IMR-90 (cell line): ENCODE measurements at regions not wholly inside any gene's neighbourhood (a gene's known extent, or its start where the extent isn't known, plus 50 kb on each side); places are given as distances from the start of the nearest gene placed in this dataset.

Source experiments
- ATAC-seq: fragments of 200-7000 bp; cut with Tn5 transposase; 2 replicates; pipeline ENCODE4 v1.9.1; 2020; ENCODE audit warnings: low read depth, mild to moderate bottlenecking, moderate library complexity
- BruUV-seq: library from RNA; stranded (reverse); fragments of 400-500 nt; replicated peaks from 2 replicates; lab custom pipeline; 2021; lab: Mats Ljungman, UMichigan
- CTCF ChIA-PET: fragments of 300-600 bp; formaldehyde crosslinking; extraction: SDS; loops from one replicate; lab custom pipeline; 2021; ENCODE audit warnings: antibody characterized with exemption; lab: Yijun Ruan, JAX
- POLR2A ChIA-PET: fragments of 300-600 bp; sonication (Branson Sonifier 250); formaldehyde crosslinking; loops from one replicate; lab custom pipeline; 2022; ENCODE audit warnings: antibody characterized with exemption; ENCODE audit not compliant: unreplicated experiment; lab: Charles Lee
- DNase-seq: peaks from one replicate; pipeline ENCODE4 v3.0.0; 2013
- H2AFZ ChIP-seq: replicated peaks from 2 replicates; pipeline ENCODE3; 2013; ENCODE audit warnings: low read length, mild to moderate bottlenecking; ENCODE audit not compliant: poor library complexity
- H2AK5ac ChIP-seq: 2 replicates; pipeline ENCODE4 v1.6.1; 2013; ENCODE audit warnings: low read depth, low read length, inconsistent platforms
- H2AK9ac ChIP-seq: replicated peaks from 2 replicates; pipeline ENCODE3; 2013; ENCODE audit warnings: mild to moderate bottlenecking, low read depth, low read length, moderate library complexity; ENCODE audit not compliant: poor library complexity
- H2BK120ac ChIP-seq: 2 replicates; pipeline ENCODE4 v1.6.1; 2013; ENCODE audit warnings: low read depth, low read length, inconsistent platforms
- H2BK15ac ChIP-seq: 3 replicates; pipeline ENCODE4 v1.6.1; 2013; ENCODE audit warnings: low read depth, low read length, inconsistent platforms
- H2BK20ac ChIP-seq: 2 replicates; pipeline ENCODE4 v1.6.1; 2013; ENCODE audit warnings: low read depth, mild to moderate bottlenecking, inconsistent platforms, low read length, moderate library complexity
- H2BK5ac ChIP-seq: 2 replicates; pipeline ENCODE4 v1.6.1; 2013; ENCODE audit warnings: mild to moderate bottlenecking, low read depth, low read length, inconsistent platforms; ENCODE audit not compliant: poor library complexity, severe bottlenecking
- H3K14ac ChIP-seq: replicated peaks from 2 replicates; pipeline ENCODE4 v1.6.1; 2013; ENCODE audit warnings: low read depth, low read length, inconsistent platforms
- H3K18ac ChIP-seq: 2 replicates; pipeline ENCODE4 v1.6.1; 2013; ENCODE audit warnings: low read depth, low read length, control low read depth
- H3K23ac ChIP-seq: 2 replicates; pipeline ENCODE4 v1.6.1; 2013; ENCODE audit warnings: low read depth, low read length, inconsistent platforms
- H3K27ac ChIP-seq: 2 replicates; pipeline ENCODE4 v1.5.1; 2013; ENCODE audit warnings: mild to moderate bottlenecking, control low read depth, low read length; ENCODE audit not compliant: insufficient read depth
- H3K27me3 ChIP-seq: 2 replicates; pipeline ENCODE4 v1.6.1; 2013; ENCODE audit warnings: low read length; ENCODE audit not compliant: control insufficient read depth, insufficient read depth
- H3K36me3 ChIP-seq: 2 replicates; pipeline ENCODE4 v1.6.1; 2013; ENCODE audit warnings: low read length, mixed read lengths; ENCODE audit not compliant: control insufficient read depth, insufficient read depth
- H3K4ac ChIP-seq: 2 replicates; pipeline ENCODE4 v1.6.1; 2013; ENCODE audit warnings: low read depth, low read length, inconsistent platforms
- H3K4me1 ChIP-seq: 2 replicates; pipeline ENCODE4 v1.6.1; 2013; ENCODE audit warnings: low read length, mixed read lengths; ENCODE audit not compliant: control insufficient read depth, insufficient read depth
- H3K4me2 ChIP-seq: 2 replicates; pipeline ENCODE4 v1.6.1; 2013; ENCODE audit warnings: low read depth, mild to moderate bottlenecking, control low read depth, low read length, moderate library complexity
- H3K4me3 ChIP-seq: 2 replicates; pipeline ENCODE4 v1.5.1; 2013; ENCODE audit warnings: low read depth, mild to moderate bottlenecking, control low read depth, low read length, moderate library complexity; ENCODE audit not compliant: insufficient read depth
- H3K56ac ChIP-seq: 2 replicates; pipeline ENCODE4 v1.6.1; 2013; ENCODE audit warnings: low read length, inconsistent platforms; ENCODE audit not compliant: insufficient read depth; ENCODE audit errors: extremely low read depth
- H3K79me1 ChIP-seq, 2 experiments: 2 replicates each; pipeline ENCODE4 v1.6.1; 2013; ENCODE audit warnings: low read length in 2 of 2, inconsistent platforms in 1 of 2, low read depth in 1 of 2
- H3K9ac ChIP-seq: 2 replicates; pipeline ENCODE4 v1.6.1; 2013; ENCODE audit warnings: low read depth, low read length, control low read depth
- H3K9me1 ChIP-seq: 2 replicates; pipeline ENCODE4 v1.6.1; 2013; ENCODE audit warnings: low read length, inconsistent platforms; ENCODE audit not compliant: insufficient read depth
- H3K9me3 ChIP-seq: 2 replicates; pipeline ENCODE4 v1.6.1; 2013; ENCODE audit warnings: low read length; ENCODE audit not compliant: control insufficient read depth, insufficient read depth
- H4K20me1 ChIP-seq: 2 replicates; pipeline ENCODE4 v1.6.1; 2013; ENCODE audit warnings: low read length, inconsistent platforms; ENCODE audit not compliant: insufficient read depth
- H4K5ac ChIP-seq: 2 replicates; pipeline ENCODE4 v1.6.1; 2013; ENCODE audit warnings: mild to moderate bottlenecking, low read depth, low read length, control low read depth
- H4K8ac ChIP-seq, 2 experiments: 2 replicates each; pipeline ENCODE4 v1.6.1; 2013; ENCODE audit warnings: low read depth in 2 of 2, low read length in 2 of 2, control low read depth in 1 of 2, inconsistent platforms in 1 of 2
- H4K91ac ChIP-seq: 2 replicates; pipeline ENCODE4 v1.6.1; 2013; ENCODE audit warnings: low read depth, low read length, inconsistent platforms; ENCODE audit not compliant: insufficient read depth
- MXI1 ChIP-seq: IDR thresholded peaks from 2 replicates; pipeline ENCODE4 v1.6.1; 2012; ENCODE audit warnings: low read depth, mild to moderate bottlenecking, low read length, moderate library complexity, borderline replicate concordance
- SMC3 ChIP-seq: fragments of 150-350 bp; IDR thresholded peaks from 2 replicates; pipeline ENCODE4 v1.6.1; 2016; ENCODE audit warnings: low read depth, mild to moderate bottlenecking, antibody characterized with exemption, low read length, moderate library complexity
- WGBS, 2 experiments: methylation state at CpG; one replicate each; pipeline versions ENCODE4 v1.1.5 to v1.1.7; 2013; ENCODE audit warnings: missing lambda C conversion rate in 2 of 2; ENCODE audit not compliant: insufficient read length in 1 of 2; ENCODE audit errors: extremely low coverage in 2 of 2; 5-methylcytosine and 5-hydroxymethylcytosine counted together
- dilution Hi-C: fragments of 300-500 bp; cut with HindIII; formaldehyde crosslinking; loops from one replicate; pipeline ENCODE4 v1.14.3; 2018; ENCODE audit warnings: low sequenced_read_pairs; ENCODE audit not compliant: unreplicated experiment
- in situ Hi-C: fragments of 300-500 bp; cut with MboI; formaldehyde crosslinking; loops from 3 replicates; pipeline ENCODE4 v1.14.3; 2019; ENCODE audit warnings: low sequenced_read_pairs, inconsistent platforms, mixed read lengths
- intact Hi-C: fragments of 100-400 bp; cut with micrococcal nuclease; formaldehyde crosslinking; loops from 2 replicates; pipeline ENCODE4 v1.10.0; 2022

GRCh38 chr1:95449516-95449915 lies 215.5 kb downstream of the RWDD3 start:
- Histone ChIP-seq H3K36me3 (no peaks in the 10 kb centered on the region), H3K4me1 (no peaks in the 10 kb centered on the region), H4K20me1 (no peaks in the 10 kb centered on the region), H4K5ac (no peak overlapping the region), H2AK5ac (no peak overlapping the region), H3K18ac (no peak overlapping the region), H2BK15ac (no peak overlapping the region), H3K79me1 (no peaks in the 10 kb centered on the region), H4K8ac (no peak overlapping the region), H3K56ac (no peak overlapping the region), H2BK120ac (no peak overlapping the region), H3K4me2 (no peak overlapping the region), H3K9me3 (no peaks in the 10 kb centered on the region), H2BK5ac (no peak overlapping the region), H3K9ac (no peak overlapping the region), H4K91ac (no peak overlapping the region), H3K9me1 (no peaks in the 10 kb centered on the region), H2BK20ac (no peak overlapping the region), H3K14ac (no peak overlapping the region), H3K23ac (no peak overlapping the region), H3K27me3 (no peaks in the 10 kb centered on the region), H3K4ac (no peak overlapping the region), H3K27ac (no peak overlapping the region), H2AFZ (no peak overlapping the region), H2AK9ac (no peak overlapping the region), H3K4me3 (no peak overlapping the region)
- in situ Hi-C loops = no loop called here
- intact Hi-C loops = no loop called here
- dilution Hi-C loops = no loop called here
- no peak for ATAC-seq
- BruUV-seq = no TSS peak
- TF ChIP-seq SMC3 (no peak), MXI1 (no peak)
- ChIA-PET POLR2A (no interaction called here), CTCF (no interaction called here)
- no peak for DNase-seq
- no CpG with 5 or more reads among the region's 3 CpGs for WGBS, 2 experiments
